ENCODE measurements at regions not wholly inside any gene's neighbourhood (a gene's known extent, or its start where the extent isn't known, plus 50 kb on each side); places are given as distances from the start of the nearest gene placed in this dataset.

GRCh38 chr12:116397148-116397547, 119.7 kb upstream of the MED13L start:
- Histone ChIP-seq H3K18ac (ENCODE audit: low read depth, low read length) (no peak overlapping the region), H3K27me3 (ENCODE audit: control insufficient read depth, insufficient read depth, low read length) (no peaks in the 10 kb centered on the region), H2AFZ (replicated peaks; ENCODE audit: low read length, poor library complexity) (no peak overlapping the region), H3K4ac (ENCODE audit: low read depth, low read length) (no peak overlapping the region), H3K9ac (ENCODE audit: low read depth, low read length) (no peak overlapping the region), H4K8ac (ENCODE audit: low read depth in 2 of 2, low read length in 2 of 2) (peak overlapping the region in 1 of 2 experiments; percentile 55; a peak in 2 of 4 replicates), H3K4me1 (ENCODE audit: control insufficient read depth, insufficient read depth, low read length) (peaks cover 2% of the 10 kb centered on the region), H3K56ac (ENCODE audit: extremely low read depth, insufficient read depth, low read length) (no peak overlapping the region), H3K27ac (ENCODE audit: insufficient read depth, low read length) (peak overlapping the region; percentile 27; the same call in 1 of the 2 replicates), H4K20me1 (ENCODE audit: insufficient read depth, low read length) (no peaks in the 10 kb centered on the region), H4K5ac (ENCODE audit: low read depth, low read length) (no peak overlapping the region), H2AK5ac (ENCODE audit: low read depth, low read length) (no peak overlapping the region; the same call in 1 of the 2 replicates), H2AK9ac (replicated peaks; ENCODE audit: low read depth, low read length, poor library complexity) (no peak overlapping the region), H3K14ac (replicated peaks; ENCODE audit: low read depth, low read length) (no peak overlapping the region), H2BK120ac (ENCODE audit: low read depth, low read length) (peak overlapping the region; percentile 5; the same call in 1 of the 2 replicates), H3K4me2 (ENCODE audit: low read depth, low read length) (no peak overlapping the region), H3K36me3 (ENCODE audit: control insufficient read depth, insufficient read depth, low read length) (no peaks in the 10 kb centered on the region), H3K9me3 (ENCODE audit: control insufficient read depth, insufficient read depth, low read length) (peaks cover 2% of the 10 kb centered on the region; the same call in 1 of the 2 replicates), H2BK15ac (ENCODE audit: low read depth, low read length) (no peak overlapping the region), H2BK5ac (ENCODE audit: low read depth, low read length, poor library complexity, severe bottlenecking) (no peak overlapping the region), H3K79me1 (ENCODE audit: low read depth in 1 of 2, low read length in 2 of 2) (no peaks in the 10 kb centered on the region), H3K4me3 (ENCODE audit: insufficient read depth, low read depth, low read length) (no peak overlapping the region), H3K23ac (ENCODE audit: low read depth, low read length) (no peak overlapping the region), H2BK20ac (ENCODE audit: low read depth, low read length) (no peak overlapping the region), H3K9me1 (ENCODE audit: insufficient read depth, low read length) (no peaks in the 10 kb centered on the region), H4K91ac (ENCODE audit: insufficient read depth, low read depth, low read length) (no peak overlapping the region)
- POLR2A ChIA-PET (ENCODE audit: unreplicated experiment) = interaction anchor here (0.6 kb wide), 1 partner anchor 15 kb away, joined by 3 read pairs; no protein-coding TSS in a partner anchor
- peak; percentile 76 for DNase-seq
- in situ Hi-C loops (cut with MboI; ENCODE audit: low sequenced_read_pairs) = no loop called here
- ATAC-seq (ENCODE audit: low read depth) = peak; percentile 88
- dilution Hi-C loops (cut with HindIII; ENCODE audit: low sequenced_read_pairs, unreplicated experiment) = no loop called here
- no CpG with 5 or more reads among the region's 3 CpGs for WGBS, 2 experiments (ENCODE audit: extremely low coverage in 2 of 2, insufficient read length in 1 of 2)
- TF ChIP-seq MXI1 (IDR thresholded peaks at IDR 0.05; ENCODE audit: borderline replicate concordance, low read depth, low read length) (no peak), BHLHE40 (IDR thresholded peaks at IDR 0.05; ENCODE audit: low read depth, low read length) (no peak), RFX5 (IDR thresholded peaks at IDR 0.05; ENCODE audit: low read depth, low read length) (no peak), CEBPB (IDR thresholded peaks at IDR 0.05; ENCODE audit: low read depth, low read length) (no peak), MAZ (IDR thresholded peaks at IDR 0.05; ENCODE audit: borderline replicate concordance, low read depth, low read length) (no peak), NFE2L2 (IDR thresholded peaks at IDR 0.05; ENCODE audit: low read depth, low read length) (no peak), CHD1 (IDR thresholded peaks at IDR 0.05; ENCODE audit: low read depth, low read length) (no peak), FOS (IDR thresholded peaks at IDR 0.05; ENCODE audit: low read depth, low read length) (peak; percentile 73), RCOR1 (IDR thresholded peaks at IDR 0.05; ENCODE audit: insufficient replicate concordance, low read length) (no peak)
- CTCF ChIA-PET = interaction anchor here (0.6 to 1.2 kb wide), 4 partner anchors 9 to 139 kb away, joined by 3 to 7 read pairs (median 5); no protein-coding TSS in a partner anchor
- intact Hi-C loops (cut with micrococcal nuclease) = no loop called here
- no TSS peak for BruUV-seq (replicated peaks)

Measured in IMR-90 (cell line).